ENCODE measurements at regions not wholly inside any gene's neighbourhood (a gene's known extent, or its start where the extent isn't known, plus 50 kb on each side); places are given as distances from the start of the nearest gene placed in this dataset.
"Not testable (repeated sequence)": the region's sequence is repeated elsewhere in the genome, so short reads cannot be mapped to it uniquely, and the experiment has no call there.

DNA sequence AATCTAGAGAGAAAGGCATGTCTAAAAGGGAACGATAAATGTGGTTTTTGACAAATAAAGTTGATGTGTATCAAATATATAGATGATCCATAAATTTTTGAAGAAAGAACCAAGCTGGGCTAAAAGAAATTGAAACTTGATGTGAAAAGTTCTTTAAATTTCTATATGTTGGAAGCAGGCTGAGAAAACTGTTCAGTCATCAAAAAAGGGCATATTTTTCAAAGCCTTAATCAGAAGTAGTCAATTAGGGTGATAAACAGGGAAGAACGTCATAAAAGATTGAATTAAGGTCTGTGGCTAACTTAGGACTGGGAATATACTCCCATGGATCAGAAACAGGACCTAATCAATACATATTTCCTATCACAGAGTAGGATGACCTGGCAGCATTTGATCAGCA lies 211.4 kb upstream of the ZRANB2 start:
- Histone ChIP-seq H3K27me3 (ENCODE audit: control insufficient read depth in 2 of 2, insufficient read depth in 2 of 2, low read length in 2 of 2) (no peaks in the 10 kb centered on the region), H3K4me3 (no peak overlapping the region), H2AFZ (ENCODE audit: low read depth, low read length) (no peak overlapping the region), H3K9me3 (replicated peaks; ENCODE audit: control insufficient read depth, insufficient read depth, low read depth, low read length) (no peaks in the 10 kb centered on the region), H3K36me3 (ENCODE audit: control insufficient read depth, insufficient read depth, low read length) (no peaks in the 10 kb centered on the region), H3K9ac (ENCODE audit: insufficient read depth in 1 of 2, low read depth in 2 of 2, low read length in 2 of 2) (no peak overlapping the region), H3K79me2 (ENCODE audit: control insufficient read depth, insufficient read depth, low read length) (no peaks in the 10 kb centered on the region), H3K4me2 (ENCODE audit: insufficient read depth, low read length) (no peak overlapping the region), H4K20me1 (replicated peaks; ENCODE audit: control insufficient read depth, insufficient read depth, low read length) (no peaks in the 10 kb centered on the region), H3K9me1 (ENCODE audit: control insufficient read depth, insufficient read depth, low read length) (no peaks in the 10 kb centered on the region), H3K27ac (ENCODE audit: extremely low read depth, low read depth, low read length) (no peak overlapping the region), H3K4me1 (replicated peaks in 1 of 2; ENCODE audit: control insufficient read depth in 2 of 2, insufficient read depth in 2 of 2, low read length in 2 of 2) (no peaks in the 10 kb centered on the region)
- FAIRE-seq: no peak
- in situ Hi-C loops (cut with MboI): no loop called here
- DNase-seq (ENCODE audit: extremely low read depth in 1 of 4, low spot score in 3 of 4): no peak
- CTCF ChIA-PET (ENCODE audit: low intra/inter-chr PET ratio): no interaction called here
- 0% methylated on average over 2 of the region's 2 CpGs for WGBS (ENCODE audit: insufficient coverage, low coverage, missing lambda C conversion rate)
- TF ChIP-seq ZNF217 (CRISPR knock-in tag; IDR thresholded peaks at IDR 0.05) (no peak), ZNF316 (IDR thresholded peaks at IDR 0.05) (peak; percentile 51; the same call in 1 of the 2 replicates)
- POLR2A ChIA-PET: interaction anchor here (0.5 kb wide), 1 partner anchor 21 kb away, joined by 3 read pairs; no protein-coding TSS in a partner anchor
- BruUV-seq (replicated peaks): no TSS peak
- no peak for ATAC-seq
- intact Hi-C loops (cut with micrococcal nuclease): no loop called here

DNA sequence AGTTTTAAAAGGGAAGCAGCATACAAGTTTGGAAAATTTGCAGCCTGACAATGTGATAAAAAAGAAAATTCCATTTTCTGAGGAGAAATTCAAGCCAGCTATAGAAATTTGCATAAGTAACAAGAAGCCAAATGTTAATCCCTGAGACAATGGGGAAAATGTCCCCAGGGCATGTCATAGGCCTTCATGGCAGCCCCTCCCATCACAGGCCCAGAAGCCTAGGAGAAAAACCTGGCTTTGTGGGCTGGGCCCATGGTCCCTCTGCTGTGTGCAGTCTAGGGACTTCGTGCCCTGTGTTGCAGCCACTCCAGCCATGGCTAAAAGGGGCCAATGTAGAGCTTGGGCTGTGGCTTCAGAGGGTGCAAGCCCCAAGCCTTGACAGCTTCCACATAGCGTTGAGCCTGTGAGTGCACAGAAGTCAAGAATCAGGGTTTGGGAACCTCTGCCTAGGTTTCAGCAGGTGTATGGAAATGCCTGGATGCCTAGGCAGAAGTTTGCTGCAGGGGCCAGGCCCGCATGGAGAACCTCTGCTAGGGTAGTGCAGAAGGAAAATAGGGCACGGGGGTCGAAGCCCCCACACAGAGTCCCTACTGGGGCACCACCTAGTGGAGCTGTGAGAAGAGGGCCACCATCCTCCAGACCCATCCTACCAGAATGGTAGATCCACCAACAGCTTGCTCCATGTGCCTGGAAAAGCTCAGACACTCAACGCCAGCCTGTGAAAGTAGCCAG lies 209.8 kb upstream of the ZRANB2 start:
- H3K4me3 ChIP-seq; H3K4me2 ChIP-seq (ENCODE audit: insufficient read depth, low read length); H3K9ac ChIP-seq (ENCODE audit: insufficient read depth in 1 of 2, low read depth in 2 of 2, low read length in 2 of 2); H4K20me1 ChIP-seq (replicated peaks; ENCODE audit: control insufficient read depth, insufficient read depth, low read length); DNase-seq (ENCODE audit: extremely low read depth in 1 of 4, low spot score in 3 of 4); CTCF ChIA-PET (ENCODE audit: low intra/inter-chr PET ratio); FAIRE-seq; intact Hi-C loops (cut with micrococcal nuclease); in situ Hi-C loops (cut with MboI); H3K9me3 ChIP-seq (replicated peaks; ENCODE audit: control insufficient read depth, insufficient read depth, low read depth, low read length); BruUV-seq (replicated peaks); POLR2A ChIA-PET; H2AFZ ChIP-seq (ENCODE audit: low read depth, low read length); H3K4me1 ChIP-seq (replicated peaks in 1 of 2; ENCODE audit: control insufficient read depth in 2 of 2, insufficient read depth in 2 of 2, low read length in 2 of 2); H3K36me3 ChIP-seq (ENCODE audit: control insufficient read depth, insufficient read depth, low read length); H3K79me2 ChIP-seq (ENCODE audit: control insufficient read depth, insufficient read depth, low read length); H3K27me3 ChIP-seq (ENCODE audit: control insufficient read depth in 2 of 2, insufficient read depth in 2 of 2, low read length in 2 of 2); H3K9me1 ChIP-seq (ENCODE audit: control insufficient read depth, insufficient read depth, low read length); H3K27ac ChIP-seq (ENCODE audit: extremely low read depth, low read depth, low read length); ATAC-seq: not testable (repeated sequence)
- WGBS (ENCODE audit: insufficient coverage, low coverage, missing lambda C conversion rate): 0% methylated on average over 6 of the region's 6 CpGs
